ENCODE measurements at regions not wholly inside any gene's neighbourhood (a gene's known extent, or its start where the extent isn't known, plus 50 kb on each side); places are given as distances from the start of the nearest gene placed in this dataset.

GRCh38 chr2:14401873-14402272, 230.6 kb upstream of the LRATD1 start:
- TF ChIP-seq CTCF (conservative IDR thresholded peaks at IDR 0.05; ENCODE audit: low read depth in 2 of 2) (no peak), ZNF331 (CRISPR knock-in tag; IDR thresholded peaks at IDR 0.05; ENCODE audit: low read depth) (peak; percentile 7; the same call in 1 of the 2 replicates)
